ENCODE measurements at regions not wholly inside any gene's neighbourhood (a gene's known extent, or its start where the extent isn't known, plus 50 kb on each side); places are given as distances from the start of the nearest gene placed in this dataset.

GRCh38 chr7:106517508-106517907, 143.4 kb downstream of the CCDC71L start (continued):
- TF ChIP-seq, protein P1, sequence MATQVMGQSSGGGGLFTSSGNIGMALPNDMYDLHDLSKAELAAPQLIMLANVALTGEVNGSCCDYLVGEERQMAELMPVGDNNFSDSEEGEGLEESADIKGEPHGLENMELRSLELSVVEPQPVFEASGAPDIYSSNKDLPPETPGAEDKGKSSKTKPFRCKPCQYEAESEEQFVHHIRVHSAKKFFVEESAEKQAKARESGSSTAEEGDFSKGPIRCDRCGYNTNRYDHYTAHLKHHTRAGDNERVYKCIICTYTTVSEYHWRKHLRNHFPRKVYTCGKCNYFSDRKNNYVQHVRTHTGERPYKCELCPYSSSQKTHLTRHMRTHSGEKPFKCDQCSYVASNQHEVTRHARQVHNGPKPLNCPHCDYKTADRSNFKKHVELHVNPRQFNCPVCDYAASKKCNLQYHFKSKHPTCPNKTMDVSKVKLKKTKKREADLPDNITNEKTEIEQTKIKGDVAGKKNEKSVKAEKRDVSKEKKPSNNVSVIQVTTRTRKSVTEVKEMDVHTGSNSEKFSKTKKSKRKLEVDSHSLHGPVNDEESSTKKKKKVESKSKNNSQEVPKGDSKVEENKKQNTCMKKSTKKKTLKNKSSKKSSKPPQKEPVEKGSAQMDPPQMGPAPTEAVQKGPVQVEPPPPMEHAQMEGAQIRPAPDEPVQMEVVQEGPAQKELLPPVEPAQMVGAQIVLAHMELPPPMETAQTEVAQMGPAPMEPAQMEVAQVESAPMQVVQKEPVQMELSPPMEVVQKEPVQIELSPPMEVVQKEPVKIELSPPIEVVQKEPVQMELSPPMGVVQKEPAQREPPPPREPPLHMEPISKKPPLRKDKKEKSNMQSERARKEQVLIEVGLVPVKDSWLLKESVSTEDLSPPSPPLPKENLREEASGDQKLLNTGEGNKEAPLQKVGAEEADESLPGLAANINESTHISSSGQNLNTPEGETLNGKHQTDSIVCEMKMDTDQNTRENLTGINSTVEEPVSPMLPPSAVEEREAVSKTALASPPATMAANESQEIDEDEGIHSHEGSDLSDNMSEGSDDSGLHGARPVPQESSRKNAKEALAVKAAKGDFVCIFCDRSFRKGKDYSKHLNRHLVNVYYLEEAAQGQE (IDR thresholded peaks at IDR 0.05; ENCODE audit: low read depth) = no peak
- TF ChIP-seq ATF3 (IDR thresholded peaks at IDR 0.05) = no peak

DNA sequence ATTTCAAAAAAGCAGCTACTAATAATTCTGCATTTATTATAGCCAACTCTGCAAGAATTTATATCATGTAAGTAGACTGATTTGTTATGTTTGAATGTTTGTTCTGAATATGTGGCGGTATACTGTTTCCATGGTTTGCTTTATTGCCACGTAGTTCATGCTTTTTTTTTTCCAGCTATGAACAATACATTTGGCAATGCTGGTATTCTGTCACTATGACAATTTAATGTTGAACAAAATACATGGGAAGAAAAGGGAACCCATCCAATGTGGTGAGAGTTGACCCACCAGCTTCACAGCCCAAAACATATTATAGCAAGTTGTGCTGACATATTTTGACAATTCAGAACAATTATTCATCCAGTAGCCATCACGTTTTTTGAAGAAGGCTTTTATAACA, 145.6 kb downstream of the CCDC71L start:
- Histone ChIP-seq H3K9ac (ENCODE audit: low read length) (no peak overlapping the region), H3K4me1 (ENCODE audit: control insufficient read depth in 1 of 2, insufficient read depth in 2 of 2, low read length in 2 of 2) (no peaks in the 10 kb centered on the region), H3K27me3 (ENCODE audit: insufficient read depth, low read length) (no peaks in the 10 kb centered on the region), H3K9me3 (ENCODE audit: control insufficient read depth in 1 of 2, insufficient read depth in 1 of 2, low read depth in 1 of 2, low read length in 2 of 2) (no peaks in the 10 kb centered on the region), H3K36me3 (ENCODE audit: control insufficient read depth in 1 of 2, insufficient read depth in 2 of 2, low read length in 2 of 2) (no peaks in the 10 kb centered on the region), H3K4me2 (ENCODE audit: low read length) (no peak overlapping the region), H3K79me2 (ENCODE audit: insufficient read depth, low read length) (no peaks in the 10 kb centered on the region), H3K4me3 (replicated peaks in 1 of 2; ENCODE audit: low read depth in 1 of 2, low read length in 2 of 2) (no peak overlapping the region), H2AFZ (ENCODE audit: low read depth, low read length, poor library complexity, severe bottlenecking) (no peak overlapping the region), H3K9me2 (ENCODE audit: insufficient read depth) (no peaks in the 10 kb centered on the region), H4K20me1 (ENCODE audit: insufficient read depth) (no peaks in the 10 kb centered on the region), H3K27ac (ENCODE audit: low read depth, low read length) (no peak overlapping the region)
- ATAC-seq (no peak), DNase-seq (ENCODE audit: low read depth, low spot score) (no peak)
- CTCF ChIA-PET = no interaction called here
- RAD21 ChIA-PET (ENCODE audit: low non-redundant PET in 1 of 2, low total read pairs in 2 of 2, uncharacterized antibody in 2 of 2, unreplicated experiment in 2 of 2) = no interaction called here
- BruUV-seq (replicated peaks) = no TSS peak
- POLR2A ChIA-PET = no interaction called here
- TF ChIP-seq, protein P1 (IDR thresholded peaks at IDR 0.05; ENCODE audit: low read depth) = no peak
- TF ChIP-seq CBX3 (IDR thresholded peaks at IDR 0.05; ENCODE audit: low read depth) = no peak
- no peak for TF ChIP-seq YY1 (IDR thresholded peaks at IDR 0.05; ENCODE audit: extremely low read depth, insufficient replicate concordance, low read depth, low read length)
- TF ChIP-seq SIN3A (IDR thresholded peaks at IDR 0.05; ENCODE audit: low read depth) = no peak
- no peak for TF ChIP-seq POLR2AphosphoS5 (IDR thresholded peaks at IDR 0.05; ENCODE audit: low read depth, low read length)
- no peak for TF ChIP-seq ZFX (IDR thresholded peaks at IDR 0.05)
- TF ChIP-seq EZH2 (IDR thresholded peaks at IDR 0.05) = no peak
- intact Hi-C loops (cut with micrococcal nuclease) = no loop called here

Measured in HCT116 (cell line).